ENCODE measurements at regions not wholly inside any gene's neighbourhood (a gene's known extent, or its start where the extent isn't known, plus 50 kb on each side); places are given as distances from the start of the nearest gene placed in this dataset.

DNA sequence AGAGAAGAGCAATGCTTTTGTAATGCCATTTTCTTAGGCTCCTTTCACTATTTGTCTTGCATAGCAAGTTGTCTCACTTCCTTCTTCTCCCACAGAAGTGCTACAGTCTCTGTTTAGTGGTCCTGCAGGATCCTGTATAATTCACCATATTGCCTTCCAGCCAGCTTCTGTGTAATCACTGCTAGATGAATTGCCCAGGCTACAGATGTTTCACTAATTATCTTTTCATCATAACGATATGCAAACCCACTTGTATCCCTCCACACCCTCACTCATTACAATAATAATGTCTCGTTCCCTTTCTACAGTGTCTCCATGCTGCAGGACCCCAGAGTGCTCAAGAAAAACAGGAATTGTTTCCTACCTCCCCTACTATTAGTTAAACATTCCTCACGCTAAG lies 402.9 kb downstream of the TBL1XR1 start:
- Mint-ChIP-seq H3K36me3 (ENCODE audit: unreplicated experiment) (no peaks in the 10 kb centered on the region), H3K4me1 (ENCODE audit: low read depth, unreplicated experiment) (no peaks in the 10 kb centered on the region), H3K27ac (ENCODE audit: unreplicated experiment) (no peak overlapping the region), H3K4me3 (ENCODE audit: unreplicated experiment) (no peak overlapping the region), H3K27me3 (ENCODE audit: unreplicated experiment) (no peaks in the 10 kb centered on the region), H3K9me3 (ENCODE audit: unreplicated experiment) (no peaks in the 10 kb centered on the region)
- DNase-seq, result no peak
- TF ChIP-seq, protein P1, sequence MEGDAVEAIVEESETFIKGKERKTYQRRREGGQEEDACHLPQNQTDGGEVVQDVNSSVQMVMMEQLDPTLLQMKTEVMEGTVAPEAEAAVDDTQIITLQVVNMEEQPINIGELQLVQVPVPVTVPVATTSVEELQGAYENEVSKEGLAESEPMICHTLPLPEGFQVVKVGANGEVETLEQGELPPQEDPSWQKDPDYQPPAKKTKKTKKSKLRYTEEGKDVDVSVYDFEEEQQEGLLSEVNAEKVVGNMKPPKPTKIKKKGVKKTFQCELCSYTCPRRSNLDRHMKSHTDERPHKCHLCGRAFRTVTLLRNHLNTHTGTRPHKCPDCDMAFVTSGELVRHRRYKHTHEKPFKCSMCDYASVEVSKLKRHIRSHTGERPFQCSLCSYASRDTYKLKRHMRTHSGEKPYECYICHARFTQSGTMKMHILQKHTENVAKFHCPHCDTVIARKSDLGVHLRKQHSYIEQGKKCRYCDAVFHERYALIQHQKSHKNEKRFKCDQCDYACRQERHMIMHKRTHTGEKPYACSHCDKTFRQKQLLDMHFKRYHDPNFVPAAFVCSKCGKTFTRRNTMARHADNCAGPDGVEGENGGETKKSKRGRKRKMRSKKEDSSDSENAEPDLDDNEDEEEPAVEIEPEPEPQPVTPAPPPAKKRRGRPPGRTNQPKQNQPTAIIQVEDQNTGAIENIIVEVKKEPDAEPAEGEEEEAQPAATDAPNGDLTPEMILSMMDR (IDR thresholded peaks at IDR 0.05; ENCODE audit: partially characterized antibody, unreplicated experiment), result no peak

- no peak for DNase-seq
- no peak overlapping the region for H3K4me3 Mint-ChIP-seq (ENCODE audit: unreplicated experiment)
- no peaks in the 10 kb centered on the region for H3K27me3 Mint-ChIP-seq (ENCODE audit: unreplicated experiment)
- H3K27ac Mint-ChIP-seq (ENCODE audit: unreplicated experiment), result no peak overlapping the region
- H3K4me1 Mint-ChIP-seq (ENCODE audit: low read depth, unreplicated experiment), result peaks cover 3% of the 10 kb centered on the region
- no peaks in the 10 kb centered on the region for H3K36me3 Mint-ChIP-seq (ENCODE audit: unreplicated experiment)
- TF ChIP-seq, protein P1 (IDR thresholded peaks at IDR 0.05; ENCODE audit: partially characterized antibody, unreplicated experiment), result no peak
- peaks cover 2% of the 10 kb centered on the region for H3K9me3 Mint-ChIP-seq (ENCODE audit: unreplicated experiment)
Observed at GRCh38 chr3:176789947-176790346, 407.3 kb downstream of the TBL1XR1 start.

DNA sequence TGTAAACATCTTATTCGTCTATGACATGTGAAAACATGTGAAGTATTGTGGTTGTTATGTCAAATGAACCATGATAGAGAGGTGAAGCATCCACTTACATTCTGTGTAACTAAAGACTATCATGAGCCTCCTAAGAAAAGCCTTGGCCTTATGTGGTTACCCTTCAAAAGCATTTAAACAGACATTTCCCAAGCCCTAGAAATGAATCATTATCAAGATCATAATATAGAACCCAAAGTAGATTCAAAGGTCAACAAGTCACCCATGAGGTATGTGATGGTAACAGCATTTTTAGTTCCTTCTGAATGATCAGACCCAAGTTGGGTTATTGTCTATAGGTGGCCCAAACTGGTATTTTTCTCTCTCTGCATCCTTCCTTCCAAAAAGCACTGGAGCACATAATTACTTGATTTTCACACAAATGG lies 408.0 kb downstream of the TBL1XR1 start:
- peaks cover 3% of the 10 kb centered on the region for H3K4me1 Mint-ChIP-seq (ENCODE audit: low read depth, unreplicated experiment)
- no peak for DNase-seq
- TF ChIP-seq, protein P1 (IDR thresholded peaks at IDR 0.05; ENCODE audit: partially characterized antibody, unreplicated experiment), result no peak
- H3K27ac Mint-ChIP-seq (ENCODE audit: unreplicated experiment), result no peak overlapping the region
- H3K27me3 Mint-ChIP-seq (ENCODE audit: unreplicated experiment), result no peaks in the 10 kb centered on the region
- H3K9me3 Mint-ChIP-seq (ENCODE audit: unreplicated experiment), result peaks cover 2% of the 10 kb centered on the region
- H3K36me3 Mint-ChIP-seq (ENCODE audit: unreplicated experiment), result no peaks in the 10 kb centered on the region
- no peak overlapping the region for H3K4me3 Mint-ChIP-seq (ENCODE audit: unreplicated experiment)

DNA sequence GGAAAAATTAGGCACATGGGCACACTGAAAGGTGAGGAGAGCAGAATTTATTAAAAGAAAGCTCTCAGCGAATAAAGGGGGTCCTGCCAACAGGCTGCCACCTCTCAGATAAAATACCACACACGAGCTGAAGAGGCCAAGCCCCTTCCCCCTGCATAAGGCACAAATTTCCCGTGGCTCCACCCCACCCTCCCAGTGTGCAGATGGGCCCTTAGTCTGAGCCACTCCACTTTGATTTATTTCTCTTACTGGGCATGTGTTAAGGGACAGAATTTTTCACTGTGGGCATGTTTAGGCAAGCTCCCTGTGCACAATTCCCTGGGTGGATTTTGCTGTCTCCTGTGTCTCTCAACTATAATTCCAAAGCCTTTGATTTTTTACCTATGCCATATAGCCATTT lies 409.8 kb downstream of the TBL1XR1 start:
- H3K4me1 Mint-ChIP-seq (ENCODE audit: low read depth, unreplicated experiment), result peaks cover 3% of the 10 kb centered on the region
- H3K9me3 Mint-ChIP-seq (ENCODE audit: unreplicated experiment), result peaks cover 2% of the 10 kb centered on the region
- TF ChIP-seq, protein P1 (IDR thresholded peaks at IDR 0.05; ENCODE audit: partially characterized antibody, unreplicated experiment), result no peak
- H3K36me3 Mint-ChIP-seq (ENCODE audit: unreplicated experiment), result no peaks in the 10 kb centered on the region
- no peak overlapping the region for H3K4me3 Mint-ChIP-seq (ENCODE audit: unreplicated experiment)
- peak overlapping the region; percentile 31 for H3K27ac Mint-ChIP-seq (ENCODE audit: unreplicated experiment)
- no peaks in the 10 kb centered on the region for H3K27me3 Mint-ChIP-seq (ENCODE audit: unreplicated experiment)
- DNase-seq, result peak; percentile 19

DNA sequence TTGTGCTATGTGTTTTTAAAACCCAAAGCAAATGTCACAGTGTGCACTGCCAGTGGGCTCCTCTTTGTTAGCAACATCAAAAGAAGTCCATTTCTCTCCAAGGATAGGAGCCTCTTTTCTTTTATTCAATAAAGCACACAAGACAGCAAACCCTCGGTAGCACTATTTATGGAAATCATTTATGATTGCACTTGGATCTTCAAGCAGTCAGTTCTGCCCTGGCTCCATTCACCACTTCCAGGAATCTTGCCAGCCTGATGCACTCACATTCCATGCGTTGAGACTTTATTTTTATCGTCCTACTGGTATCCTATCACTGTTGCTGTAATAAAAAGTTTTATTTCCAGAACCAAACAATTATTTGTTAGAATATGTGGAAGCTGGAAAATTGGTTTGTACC lies 412.1 kb downstream of the TBL1XR1 start:
- TF ChIP-seq, protein P1 (IDR thresholded peaks at IDR 0.05; ENCODE audit: partially characterized antibody, unreplicated experiment), result no peak
- no peaks in the 10 kb centered on the region for H3K36me3 Mint-ChIP-seq (ENCODE audit: unreplicated experiment)

More for the DNA sequence above, 412.1 kb downstream of the TBL1XR1 start:
- Mint-ChIP-seq H3K4me3 (ENCODE audit: unreplicated experiment) (no peak overlapping the region), H3K9me3 (ENCODE audit: unreplicated experiment) (peaks cover 2% of the 10 kb centered on the region), H3K27ac (ENCODE audit: unreplicated experiment) (no peak overlapping the region), H3K27me3 (ENCODE audit: unreplicated experiment) (no peaks in the 10 kb centered on the region), H3K4me1 (ENCODE audit: low read depth, unreplicated experiment) (peaks cover 3% of the 10 kb centered on the region)
- no peak for DNase-seq

Data from glutamatergic neuron (in vitro differentiated cells).